Cardiac septum (tissue), 1 donor: ENCODE measurements at regions not wholly inside any gene's neighbourhood (a gene's known extent, or its start where the extent isn't known, plus 50 kb on each side); places are given as distances from the start of the nearest gene placed in this dataset.
A peak's percentile ranks its signal among the peaks of the same experiment; 100 is the strongest.
"Not testable (repeated sequence)": the region's sequence is repeated elsewhere in the genome, so short reads cannot be mapped to it uniquely, and the experiment has no call there.

Experiments used
- DNase-seq: peaks from one replicate; pipeline ENCODE4 v3.0.0-alpha.2; 2020; ENCODE audit warnings: low spot score
- intact Hi-C: fragments of 100-400 bp; cut with DNase I; formaldehyde crosslinking; loops from one replicate; pipeline ENCODE4 v1.14.0; 2022
- donor health status: DM: no; HTN: no; CAD: no.

- intact Hi-C loops, result no loop called here
- DNase-seq, result no peak
Measured at GRCh38 chr16:64669573-64669972, 452.3 kb downstream of the CDH11 start.

GRCh38 chr16:64667334-64667877, 454.5 kb downstream of the CDH11 start:
- intact Hi-C loops, result no loop called here
- DNase-seq, result no peak

- intact Hi-C loops, DNase-seq: not testable (repeated sequence)
Measured at GRCh38 chr16:64662312-64662711, 459.6 kb downstream of the CDH11 start.

- no peak for DNase-seq
- intact Hi-C loops, result no loop called here
Measured at GRCh38 chr16:64659866-64660265, 462.0 kb downstream of the CDH11 start.

GRCh38 chr16:64657316-64658011, 464.4 kb downstream of the CDH11 start:
- intact Hi-C loops, result no loop called here
- no peak for DNase-seq

- intact Hi-C loops, result no loop called here
- DNase-seq, result no peak
Measured at GRCh38 chr16:64656471-64656870, 465.4 kb downstream of the CDH11 start.

- DNase-seq, result no peak
Measured at GRCh38 chr16:64654178-64654577, 467.7 kb downstream of the CDH11 start.

GRCh38 chr16:64648282-64648681, 473.6 kb downstream of the CDH11 start:
- DNase-seq, result no peak
- intact Hi-C loops, result no loop called here

More at GRCh38 chr16:64654178-64654577, 467.7 kb downstream of the CDH11 start:
- intact Hi-C loops, result no loop called here

GRCh38 chr16:64641343-64641742, 480.5 kb downstream of the CDH11 start:
- DNase-seq, result no peak
- intact Hi-C loops, result no loop called here

GRCh38 chr16:64638766-64639165, 483.1 kb downstream of the CDH11 start:
- intact Hi-C loops, result no loop called here
- no peak for DNase-seq

- intact Hi-C loops, result no loop called here
Measured at GRCh38 chr16:64629622-64630021, 492.2 kb downstream of the CDH11 start.

GRCh38 chr16:64627781-64628180, 494.1 kb downstream of the CDH11 start:
- peak; percentile 85 for DNase-seq
- intact Hi-C loops, result no loop called here

More at GRCh38 chr16:64629622-64630021, 492.2 kb downstream of the CDH11 start:
- no peak for DNase-seq

GRCh38 chr16:64627288-64627687, 494.6 kb downstream of the CDH11 start:
- intact Hi-C loops, result no loop called here

GRCh38 chr16:64626776-64627175, 495.1 kb downstream of the CDH11 start:
- intact Hi-C loops, result no loop called here
- no peak for DNase-seq

More at GRCh38 chr16:64627288-64627687, 494.6 kb downstream of the CDH11 start:
- no peak for DNase-seq

GRCh38 chr16:64621616-64622015, 500.2 kb downstream of the CDH11 start:
- intact Hi-C loops, result no loop called here
- no peak for DNase-seq

- intact Hi-C loops, result no loop called here
- no peak for DNase-seq
Measured at GRCh38 chr16:64617836-64618476, 503.9 kb downstream of the CDH11 start.

- no peak for DNase-seq
- intact Hi-C loops, result no loop called here
Measured at GRCh38 chr16:64615630-64616280, 506.1 kb downstream of the CDH11 start.

GRCh38 chr16:64596196-64596595, 525.7 kb downstream of the CDH11 start:
- intact Hi-C loops, result no loop called here
- no peak for DNase-seq

- intact Hi-C loops, result no loop called here
Measured at GRCh38 chr16:64590513-64590912, 531.4 kb downstream of the CDH11 start.

GRCh38 chr16:64589836-64590235, 532.0 kb downstream of the CDH11 start:
- no peak for DNase-seq
- intact Hi-C loops, result no loop called here

More at GRCh38 chr16:64590513-64590912, 531.4 kb downstream of the CDH11 start:
- no peak for DNase-seq
